Chondrocyte (in vitro differentiated cells): ENCODE measurements at regions not wholly inside any gene's neighbourhood (a gene's known extent, or its start where the extent isn't known, plus 50 kb on each side); places are given as distances from the start of the nearest gene placed in this dataset.

ENCODE experiments used
- DNase-seq: peaks from one replicate; pipeline ENCODE4 v3.0.0; 2021; ENCODE audit warnings: mixed read lengths, low spot score
- H3K27ac Mint-ChIP-seq: one replicate; pipeline ENCODE4 v1.8.0; 2021; ENCODE audit warnings: mild to moderate bottlenecking, moderate library complexity, mixed read lengths; ENCODE audit not compliant: unreplicated experiment
- H3K27me3 Mint-ChIP-seq: 2 replicates; pipeline ENCODE4 v1.8.0; 2021; ENCODE audit warnings: low read depth, mixed read lengths
- H3K36me3 Mint-ChIP-seq: 2 replicates; pipeline ENCODE4 v1.8.0; 2021; ENCODE audit warnings: low read depth, mixed read lengths
- H3K4me1 Mint-ChIP-seq: 2 replicates; pipeline ENCODE4 v1.8.0; 2021; ENCODE audit warnings: low read depth, mild to moderate bottlenecking, mixed read lengths
- H3K4me3 Mint-ChIP-seq: one replicate; pipeline ENCODE4 v1.8.0; 2021; ENCODE audit warnings: mild to moderate bottlenecking, moderate library complexity, mixed read lengths; ENCODE audit not compliant: unreplicated experiment
- H3K9me3 Mint-ChIP-seq: 2 replicates; pipeline ENCODE4 v1.8.0; 2021; ENCODE audit warnings: low read depth, mixed read lengths
- TF ChIP-seq, protein P1 (sequence below): fragments of 200-600 bp; sonication (generic); IDR thresholded peaks from 2 replicates; pipeline ENCODE4 v1.5.0; 2021; ENCODE audit warnings: antibody characterized with exemption, mild to moderate bottlenecking, moderate library complexity

DNA sequence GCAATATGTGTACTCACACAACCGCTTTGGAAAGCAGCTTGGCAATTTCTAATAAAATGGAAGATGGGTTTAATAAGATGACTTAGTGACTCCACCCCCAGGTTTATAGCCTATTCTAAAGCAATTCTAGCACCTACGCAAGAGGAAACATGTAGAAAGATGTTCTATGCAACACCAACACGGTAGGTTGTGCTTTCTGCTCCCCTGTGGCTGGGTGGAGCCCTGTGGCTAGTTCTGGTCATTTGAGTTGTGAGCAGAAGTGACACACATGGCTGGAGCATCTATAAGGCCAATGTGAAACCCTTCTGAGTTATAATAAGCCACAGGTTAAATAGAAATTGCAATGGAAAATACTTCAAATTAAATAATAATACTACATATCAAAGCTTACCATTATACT is 310.7 kb downstream of the CD83 start:
- DNase-seq, result no peak
- Mint-ChIP-seq H3K27me3 (peaks cover 6% of the 10 kb centered on the region), H3K4me1 (peaks cover 3% of the 10 kb centered on the region), H3K9me3 (no peaks in the 10 kb centered on the region), H3K27ac (no peak overlapping the region), H3K36me3 (no peaks in the 10 kb centered on the region), H3K4me3 (no peak overlapping the region)
- TF ChIP-seq, protein P1, sequence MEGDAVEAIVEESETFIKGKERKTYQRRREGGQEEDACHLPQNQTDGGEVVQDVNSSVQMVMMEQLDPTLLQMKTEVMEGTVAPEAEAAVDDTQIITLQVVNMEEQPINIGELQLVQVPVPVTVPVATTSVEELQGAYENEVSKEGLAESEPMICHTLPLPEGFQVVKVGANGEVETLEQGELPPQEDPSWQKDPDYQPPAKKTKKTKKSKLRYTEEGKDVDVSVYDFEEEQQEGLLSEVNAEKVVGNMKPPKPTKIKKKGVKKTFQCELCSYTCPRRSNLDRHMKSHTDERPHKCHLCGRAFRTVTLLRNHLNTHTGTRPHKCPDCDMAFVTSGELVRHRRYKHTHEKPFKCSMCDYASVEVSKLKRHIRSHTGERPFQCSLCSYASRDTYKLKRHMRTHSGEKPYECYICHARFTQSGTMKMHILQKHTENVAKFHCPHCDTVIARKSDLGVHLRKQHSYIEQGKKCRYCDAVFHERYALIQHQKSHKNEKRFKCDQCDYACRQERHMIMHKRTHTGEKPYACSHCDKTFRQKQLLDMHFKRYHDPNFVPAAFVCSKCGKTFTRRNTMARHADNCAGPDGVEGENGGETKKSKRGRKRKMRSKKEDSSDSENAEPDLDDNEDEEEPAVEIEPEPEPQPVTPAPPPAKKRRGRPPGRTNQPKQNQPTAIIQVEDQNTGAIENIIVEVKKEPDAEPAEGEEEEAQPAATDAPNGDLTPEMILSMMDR, result no peak

DNA sequence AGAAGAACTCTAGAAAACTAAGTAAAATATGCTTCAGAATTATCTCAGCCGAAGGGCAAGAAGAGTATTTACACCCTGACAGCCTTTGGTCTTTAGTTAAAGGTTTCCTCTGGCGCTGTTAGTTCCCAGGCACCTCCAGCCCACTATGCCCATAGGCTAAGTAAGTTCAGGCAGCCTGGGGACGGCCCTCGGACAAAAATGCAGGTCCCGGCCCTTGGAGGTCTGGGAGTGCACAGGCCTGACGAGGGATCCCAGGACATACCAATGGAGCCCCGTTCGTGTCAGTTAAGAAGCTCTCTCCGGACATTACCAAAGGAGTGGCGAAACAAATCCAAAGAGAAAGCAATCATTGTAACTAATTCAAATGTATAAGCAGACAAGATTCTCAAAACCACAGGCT is 311.8 kb downstream of the CD83 start:
- Mint-ChIP-seq H3K4me3 (no peak overlapping the region), H3K27ac (no peak overlapping the region), H3K36me3 (no peaks in the 10 kb centered on the region), H3K4me1 (no peaks in the 10 kb centered on the region), H3K27me3 (peaks cover 6% of the 10 kb centered on the region), H3K9me3 (no peaks in the 10 kb centered on the region)
- TF ChIP-seq, protein P1, result no peak
- no peak for DNase-seq

DNA sequence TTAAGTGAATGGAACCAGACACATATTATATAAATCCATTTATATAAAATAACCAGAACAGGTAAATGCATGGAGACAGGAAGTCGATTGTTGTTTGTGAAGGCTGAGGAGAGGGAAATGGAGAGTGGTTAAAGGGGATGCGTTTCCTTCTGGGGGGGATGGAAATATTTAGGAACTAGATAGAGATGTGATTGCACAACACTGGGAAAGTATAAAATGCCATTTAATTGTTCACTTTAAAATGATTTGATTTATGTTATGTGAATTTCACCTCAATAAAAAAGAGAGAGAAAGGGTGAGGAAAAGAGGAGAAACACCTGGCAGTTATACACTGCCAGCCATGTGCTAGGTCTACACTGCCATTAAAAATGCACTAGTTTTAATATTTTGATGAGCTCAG is 312.6 kb downstream of the CD83 start:
- Mint-ChIP-seq H3K27ac (no peak overlapping the region), H3K4me1 (no peaks in the 10 kb centered on the region), H3K36me3 (no peaks in the 10 kb centered on the region), H3K27me3 (peaks cover 6% of the 10 kb centered on the region), H3K4me3 (no peak overlapping the region), H3K9me3 (no peaks in the 10 kb centered on the region)
- DNase-seq, result no peak
- TF ChIP-seq, protein P1, result no peak

DNA sequence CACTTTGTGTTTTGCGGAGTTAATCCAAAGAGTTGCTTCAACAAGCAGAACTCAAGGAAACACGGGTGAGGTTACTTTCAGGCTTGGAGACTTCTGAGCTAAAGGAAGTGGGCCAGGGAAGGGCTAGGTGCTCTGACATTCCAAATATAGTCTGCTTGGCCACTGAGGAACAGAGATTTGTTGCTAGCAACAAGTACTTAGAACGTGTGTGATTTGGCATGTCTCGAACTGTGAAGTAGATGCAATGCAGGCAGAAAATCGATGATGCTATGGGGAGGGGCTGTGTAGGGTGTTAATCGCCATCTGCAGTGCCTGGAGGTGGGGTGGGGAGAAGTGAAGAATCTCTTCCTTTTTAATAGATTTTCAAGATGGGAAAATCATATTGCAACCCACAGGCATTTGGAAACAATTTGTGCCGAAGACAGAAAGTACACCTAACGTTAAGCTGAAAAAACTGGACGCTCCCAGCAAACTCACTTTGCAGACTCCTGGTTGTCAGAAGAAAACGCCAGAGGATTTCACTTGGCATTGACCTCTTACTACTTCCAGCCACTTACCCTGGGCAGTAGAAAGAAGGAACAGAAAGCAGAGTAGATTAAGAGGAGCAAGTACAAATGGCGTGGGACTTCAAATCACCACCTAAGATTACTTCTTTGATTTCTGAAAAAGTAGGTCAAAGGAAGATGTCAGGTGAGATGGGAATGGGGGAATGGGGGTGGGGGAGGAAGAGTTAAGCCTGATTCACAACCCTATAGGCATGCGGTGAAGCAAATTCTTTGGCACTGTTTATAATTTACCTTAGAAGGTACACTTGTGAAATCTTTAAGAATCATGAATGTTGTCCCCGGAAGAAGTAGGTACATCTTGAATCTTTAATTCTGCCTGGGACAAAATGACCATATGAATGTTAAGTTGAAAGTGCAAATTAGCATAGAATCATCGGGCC is 314.1 kb downstream of the CD83 start:
- H3K27ac Mint-ChIP-seq, result no peak overlapping the region
- H3K9me3 Mint-ChIP-seq, result no peaks in the 10 kb centered on the region
- no peak for DNase-seq
- H3K36me3 Mint-ChIP-seq, result no peaks in the 10 kb centered on the region
- H3K4me3 Mint-ChIP-seq, result no peak overlapping the region
- no peaks in the 10 kb centered on the region for H3K4me1 Mint-ChIP-seq
- TF ChIP-seq, protein P1, result no peak
- H3K27me3 Mint-ChIP-seq, result peaks cover 6% of the 10 kb centered on the region

DNA sequence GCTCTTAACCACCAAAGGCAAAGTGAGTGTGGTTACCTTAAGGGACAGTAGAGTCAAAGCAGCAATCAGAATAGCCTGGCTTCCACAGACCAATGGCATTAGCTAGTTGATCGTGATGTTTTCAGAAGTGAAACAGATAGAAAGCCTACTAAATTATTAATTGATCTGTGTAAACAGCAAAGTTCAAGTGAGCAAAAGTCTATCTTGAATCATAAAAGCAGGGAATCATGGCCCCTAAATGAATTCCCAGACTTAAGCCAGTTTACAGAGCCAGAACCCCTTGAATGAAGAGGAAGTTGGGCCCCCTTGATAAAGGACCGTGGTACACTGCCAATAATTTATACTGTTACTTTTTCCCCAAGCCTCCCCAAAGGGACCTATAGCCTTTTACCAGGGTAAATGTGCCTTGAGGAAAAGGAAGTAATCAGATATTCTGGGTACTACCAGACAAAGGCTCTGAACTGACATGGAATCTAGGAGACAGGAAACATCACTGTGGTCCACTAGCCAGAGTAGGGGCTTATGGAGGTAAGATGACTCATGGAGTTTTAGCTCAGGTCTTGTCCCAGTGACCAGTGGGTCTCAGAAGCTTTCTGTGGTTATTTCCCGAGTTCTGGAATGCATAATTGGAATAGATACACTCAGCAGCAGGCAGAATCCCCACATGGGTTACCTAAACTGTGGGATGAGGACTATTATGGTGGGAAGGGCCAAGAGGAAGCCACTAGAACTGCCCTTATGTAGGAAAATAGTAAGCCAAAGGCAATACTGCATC is 317.5 kb downstream of the CD83 start:
- no peak overlapping the region for H3K27ac Mint-ChIP-seq
- no peaks in the 10 kb centered on the region for H3K4me1 Mint-ChIP-seq
- no peak for DNase-seq
- no peaks in the 10 kb centered on the region for H3K9me3 Mint-ChIP-seq
- no peak overlapping the region for H3K4me3 Mint-ChIP-seq
- H3K27me3 Mint-ChIP-seq, result peaks cover 3% of the 10 kb centered on the region
- TF ChIP-seq, protein P1, result no peak
- no peaks in the 10 kb centered on the region for H3K36me3 Mint-ChIP-seq
